ENCODE measurements at regions not wholly inside any gene's neighbourhood (a gene's known extent, or its start where the extent isn't known, plus 50 kb on each side); places are given as distances from the start of the nearest gene placed in this dataset.

DNA sequence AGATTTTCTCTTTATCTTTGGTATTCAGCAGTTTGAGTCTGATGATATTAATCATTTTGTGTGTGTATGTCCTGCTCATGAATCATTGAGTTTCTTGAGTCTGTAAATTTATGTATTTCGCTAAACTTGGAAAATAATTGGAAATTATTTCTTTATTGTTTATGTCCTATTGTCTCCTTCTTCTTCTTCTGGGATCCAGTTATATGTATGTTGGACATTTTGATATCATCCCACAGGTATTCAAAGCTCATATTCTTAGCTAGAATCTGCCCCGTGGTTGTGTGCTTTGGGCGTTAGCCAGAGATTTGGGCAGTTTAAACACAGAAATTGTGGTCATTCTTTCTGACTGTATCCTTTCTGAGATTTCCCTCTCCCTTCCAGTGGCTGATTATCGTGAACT, 243.0 kb upstream of the SPRED2 start:
- no peak for TF ChIP-seq FOXM1 (IDR thresholded peaks at IDR 0.05; ENCODE audit: borderline replicate concordance, low read depth)
- TF ChIP-seq TEAD4 (IDR thresholded peaks at IDR 0.05): no peak
- no peak for TF ChIP-seq TCF12 (IDR thresholded peaks at IDR 0.05; ENCODE audit: low read depth)
- no peak for TF ChIP-seq EGR1 (IDR thresholded peaks at IDR 0.05)
- no peak for TF ChIP-seq TAF1 (IDR thresholded peaks at IDR 0.05; ENCODE audit: low read depth)
- no peak for TF ChIP-seq EP300 (IDR thresholded peaks at IDR 0.05; ENCODE audit: borderline replicate concordance)
- no peak for TF ChIP-seq MAX (IDR thresholded peaks at IDR 0.05)
- no peak for TF ChIP-seq YY1 (IDR thresholded peaks at IDR 0.05; ENCODE audit: low read depth)
- TF ChIP-seq RAD21 (IDR thresholded peaks at IDR 0.05; ENCODE audit: low read depth): no peak
- TF ChIP-seq, protein P1, sequence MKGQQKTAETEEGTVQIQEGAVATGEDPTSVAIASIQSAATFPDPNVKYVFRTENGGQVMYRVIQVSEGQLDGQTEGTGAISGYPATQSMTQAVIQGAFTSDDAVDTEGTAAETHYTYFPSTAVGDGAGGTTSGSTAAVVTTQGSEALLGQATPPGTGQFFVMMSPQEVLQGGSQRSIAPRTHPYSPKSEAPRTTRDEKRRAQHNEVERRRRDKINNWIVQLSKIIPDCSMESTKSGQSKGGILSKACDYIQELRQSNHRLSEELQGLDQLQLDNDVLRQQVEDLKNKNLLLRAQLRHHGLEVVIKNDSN (IDR thresholded peaks at IDR 0.05): no peak
- TF ChIP-seq ZBTB7A (IDR thresholded peaks at IDR 0.05; ENCODE audit: low read depth): no peak
- TF ChIP-seq REST (IDR thresholded peaks at IDR 0.05; ENCODE audit: low read depth): no peak
- TF ChIP-seq CREB1 (IDR thresholded peaks at IDR 0.05; ENCODE audit: low read depth): no peak
- TF ChIP-seq NFIC (IDR thresholded peaks at IDR 0.05): no peak

GRCh38 chr2:65671670-65672242, 239.4 kb upstream of the SPRED2 start:
- TF ChIP-seq TAF1 (IDR thresholded peaks at IDR 0.05; ENCODE audit: low read depth): no peak

DNA sequence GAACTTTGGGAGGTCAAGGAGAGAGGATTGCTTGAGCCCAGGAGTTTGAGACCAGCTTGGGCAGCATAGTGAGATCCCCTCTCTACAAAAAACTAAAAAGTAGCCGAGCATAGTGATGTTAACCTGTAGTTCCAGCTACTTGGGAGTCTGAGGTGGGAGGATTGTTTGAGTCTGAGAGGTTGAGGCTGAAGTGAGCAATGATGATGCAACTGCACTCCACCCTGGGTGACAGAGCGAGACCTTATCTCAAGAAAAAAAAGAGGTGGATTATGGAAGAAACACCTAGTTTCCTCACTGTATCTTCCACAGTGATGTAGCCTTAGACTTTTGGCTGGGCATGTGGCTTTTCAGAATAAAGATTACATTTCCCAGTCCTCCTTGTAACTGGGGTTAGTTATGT, 237.2 kb upstream of the SPRED2 start:
- TF ChIP-seq TAF1 (IDR thresholded peaks at IDR 0.05; ENCODE audit: low read depth) (no peak), YY1 (IDR thresholded peaks at IDR 0.05; ENCODE audit: low read depth) (no peak), ZBTB7A (IDR thresholded peaks at IDR 0.05; ENCODE audit: low read depth) (no peak), EP300 (IDR thresholded peaks at IDR 0.05; ENCODE audit: borderline replicate concordance) (no peak), TCF12 (IDR thresholded peaks at IDR 0.05; ENCODE audit: low read depth) (no peak)

DNA sequence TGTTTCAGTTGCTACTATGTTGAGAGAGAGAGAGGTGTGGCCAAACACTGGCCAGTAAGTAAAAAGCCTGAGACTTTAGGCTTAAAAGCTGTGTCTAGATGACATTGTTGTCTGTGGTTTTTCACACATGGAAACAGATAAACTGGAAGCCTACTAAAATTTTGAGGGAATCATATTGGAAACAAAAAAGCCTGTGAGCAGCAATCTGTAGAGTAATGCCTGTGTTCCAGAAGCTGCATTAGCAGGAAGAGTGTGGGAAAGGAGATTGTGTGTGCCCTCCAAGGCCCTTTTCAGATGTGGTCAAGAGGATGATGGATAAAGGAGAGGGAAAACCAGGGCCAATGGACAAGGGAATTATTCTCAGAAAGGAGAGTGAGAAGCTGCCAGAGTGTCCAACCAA, 236.3 kb upstream of the SPRED2 start:
- TF ChIP-seq FOXM1 (IDR thresholded peaks at IDR 0.05; ENCODE audit: borderline replicate concordance, low read depth) (no peak), YY1 (IDR thresholded peaks at IDR 0.05; ENCODE audit: low read depth) (no peak), RAD21 (IDR thresholded peaks at IDR 0.05; ENCODE audit: low read depth) (no peak), ZBTB7A (IDR thresholded peaks at IDR 0.05; ENCODE audit: low read depth) (no peak), REST (IDR thresholded peaks at IDR 0.05; ENCODE audit: low read depth) (no peak), TEAD4 (IDR thresholded peaks at IDR 0.05) (no peak)
- TF ChIP-seq, protein P1 (IDR thresholded peaks at IDR 0.05): no peak

DNA sequence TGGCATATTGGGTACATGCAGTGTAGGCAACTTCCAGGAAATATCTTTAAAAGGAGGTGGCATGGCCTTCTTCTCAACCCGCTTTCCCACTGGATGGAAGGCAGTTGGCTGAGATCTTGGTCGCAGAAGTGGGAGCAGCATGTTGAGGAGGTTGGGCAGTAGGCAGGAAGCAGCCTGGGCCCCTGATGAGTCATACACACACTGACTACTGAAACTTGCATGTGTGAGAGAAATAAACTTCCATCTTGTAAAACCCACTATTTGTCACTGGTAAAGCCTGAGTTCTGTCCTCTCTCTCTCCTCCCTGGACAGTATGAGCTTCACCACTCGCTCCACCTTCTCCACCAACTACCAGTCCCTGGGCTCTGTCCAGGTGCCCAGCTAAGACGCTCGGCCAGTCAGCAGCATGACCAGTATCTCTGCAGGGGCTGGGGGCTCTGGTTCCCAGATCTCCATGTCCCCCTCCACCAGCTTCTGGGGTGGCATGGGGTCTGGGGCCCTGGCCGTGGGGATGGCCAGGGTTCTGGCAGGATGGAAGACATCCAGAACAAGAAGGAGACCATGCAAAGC, 233.8 kb upstream of the SPRED2 start:
- TF ChIP-seq TEAD4 (IDR thresholded peaks at IDR 0.05) (no peak), MAX (IDR thresholded peaks at IDR 0.05) (no peak), RAD21 (IDR thresholded peaks at IDR 0.05; ENCODE audit: low read depth) (no peak), EGR1 (IDR thresholded peaks at IDR 0.05) (no peak), EP300 (IDR thresholded peaks at IDR 0.05; ENCODE audit: borderline replicate concordance) (no peak), FOXM1 (IDR thresholded peaks at IDR 0.05; ENCODE audit: borderline replicate concordance, low read depth) (no peak), TCF12 (IDR thresholded peaks at IDR 0.05; ENCODE audit: low read depth) (no peak), CREB1 (IDR thresholded peaks at IDR 0.05; ENCODE audit: low read depth) (no peak), TAF1 (IDR thresholded peaks at IDR 0.05; ENCODE audit: low read depth) (no peak), REST (IDR thresholded peaks at IDR 0.05; ENCODE audit: low read depth) (no peak), ZBTB7A (IDR thresholded peaks at IDR 0.05; ENCODE audit: low read depth) (no peak), CEBPB (IDR thresholded peaks at IDR 0.05) (no peak), YY1 (IDR thresholded peaks at IDR 0.05; ENCODE audit: low read depth) (no peak), NFIC (IDR thresholded peaks at IDR 0.05) (no peak)
- TF ChIP-seq, protein P1 (IDR thresholded peaks at IDR 0.05): no peak
